ENCODE measurements at regions not wholly inside any gene's neighbourhood (a gene's known extent, or its start where the extent isn't known, plus 50 kb on each side); places are given as distances from the start of the nearest gene placed in this dataset.

DNA sequence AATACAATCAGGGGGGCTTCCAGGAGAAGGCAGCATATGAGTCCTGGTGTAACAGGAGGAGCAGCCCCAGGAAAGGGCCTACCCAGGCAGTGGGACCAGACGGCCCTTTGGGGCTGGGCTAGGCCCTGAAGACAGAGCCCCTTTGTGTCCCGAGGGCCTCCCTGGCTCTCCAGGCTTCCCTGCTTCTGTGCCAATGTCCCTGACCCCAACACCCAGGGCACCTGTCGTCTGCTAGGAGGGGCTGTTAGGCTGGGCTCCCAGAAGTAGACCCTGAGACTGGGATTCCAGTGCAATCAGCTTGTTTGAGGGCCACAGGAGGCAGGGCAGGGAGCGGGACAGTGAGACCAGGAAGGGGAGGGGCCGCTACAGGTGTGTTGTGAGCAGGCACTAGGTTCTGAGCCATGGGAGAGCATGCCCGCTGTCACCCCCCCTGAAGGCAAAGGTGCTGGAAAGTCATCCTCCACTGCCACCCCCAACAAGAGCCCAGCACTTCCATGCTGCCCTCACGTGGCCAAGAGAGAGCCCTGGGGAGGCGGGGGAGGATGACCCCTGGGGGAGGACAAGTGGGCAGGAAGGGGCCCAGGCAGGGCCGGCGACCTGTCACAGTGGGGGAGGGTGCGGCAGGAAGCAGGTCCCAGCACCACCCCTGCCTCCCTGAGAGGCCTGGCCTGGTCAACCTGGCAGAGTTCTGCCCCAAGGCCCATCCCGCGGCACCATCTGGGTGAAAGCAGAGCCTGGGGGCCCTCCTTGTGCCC is 64.8 kb downstream of the ADRA2C start:
- no peak for DNase-seq (ENCODE audit: low read depth in 4 of 4, low spot score in 3 of 4)

- no peak for DNase-seq (ENCODE audit: low read depth in 4 of 4, low spot score in 3 of 4)
Measured at GRCh38 chr4:3831529-3832150, 65.5 kb downstream of the ADRA2C start.

DNA sequence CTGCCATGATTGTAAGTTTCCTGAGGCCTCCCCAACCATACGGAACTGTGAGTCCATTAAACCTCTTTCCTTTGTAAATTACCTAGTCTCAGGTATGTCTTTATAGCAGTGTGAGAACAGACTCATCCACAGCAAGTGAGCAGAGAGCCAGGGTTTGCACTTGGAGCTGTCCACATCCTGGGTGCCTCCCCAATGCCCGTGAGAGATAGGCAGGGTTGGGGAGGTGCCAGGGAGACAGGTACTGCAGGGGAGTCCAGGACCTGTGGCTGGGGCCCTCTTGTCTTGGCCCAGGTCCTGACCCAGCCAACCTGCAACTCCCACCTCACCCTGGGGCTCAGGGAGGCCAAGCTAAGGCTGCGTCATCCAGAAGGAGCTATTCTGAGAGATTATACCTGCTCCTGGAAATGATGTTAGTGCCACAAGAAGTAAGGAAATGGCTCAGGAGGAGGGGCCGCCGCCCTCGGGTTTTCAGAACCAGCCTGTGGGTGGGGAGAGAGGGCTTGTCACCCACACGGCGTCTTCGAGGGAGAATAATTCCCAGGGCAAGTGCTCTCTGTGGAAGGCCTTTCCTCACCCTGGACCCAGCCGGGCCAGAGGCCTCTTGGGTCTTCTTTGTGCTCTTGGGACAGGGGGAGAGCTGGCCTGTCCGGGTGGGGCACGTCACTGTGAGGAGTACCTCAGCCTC is 66.5 kb downstream of the ADRA2C start:
- no peak for DNase-seq (ENCODE audit: low read depth in 4 of 4, low spot score in 3 of 4)

DNA sequence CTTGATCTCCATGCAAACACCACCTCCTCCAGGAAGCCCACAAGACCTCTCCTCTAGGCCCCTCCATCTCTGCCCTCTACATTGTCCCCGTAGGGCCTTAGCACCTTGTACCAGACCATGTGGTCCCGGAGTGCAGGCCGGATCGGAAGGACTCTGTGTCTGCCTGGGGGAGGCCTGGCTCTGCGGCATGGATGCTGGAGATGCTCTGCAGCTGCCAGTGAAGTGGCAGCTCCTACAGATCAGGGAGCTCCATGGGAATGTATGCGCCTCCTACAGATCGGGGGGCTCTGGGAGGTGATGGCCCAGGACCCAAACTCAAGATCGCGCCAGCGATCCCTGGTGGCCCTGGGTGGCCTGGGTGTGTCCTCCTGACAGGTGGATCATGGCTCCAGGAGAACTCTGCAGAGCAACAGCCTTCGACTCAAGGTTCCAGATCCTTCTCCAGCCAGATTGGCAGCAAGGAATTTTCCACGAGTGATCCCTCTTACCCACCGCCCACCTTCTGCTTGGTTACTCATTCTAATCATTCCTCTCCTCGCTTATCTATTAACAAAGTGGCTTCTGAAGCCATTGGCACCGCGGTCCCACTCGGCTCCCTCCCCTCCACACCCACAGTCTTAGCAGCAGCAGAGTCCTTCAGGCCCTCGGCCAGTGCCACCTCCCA is 67.3 kb downstream of the ADRA2C start:
- DNase-seq (ENCODE audit: low read depth in 4 of 4, low spot score in 3 of 4) = no peak

- DNase-seq (ENCODE audit: low read depth in 4 of 4, low spot score in 3 of 4) = no peak
Measured at GRCh38 chr4:3834186-3834662, 68.0 kb downstream of the ADRA2C start.

DNA sequence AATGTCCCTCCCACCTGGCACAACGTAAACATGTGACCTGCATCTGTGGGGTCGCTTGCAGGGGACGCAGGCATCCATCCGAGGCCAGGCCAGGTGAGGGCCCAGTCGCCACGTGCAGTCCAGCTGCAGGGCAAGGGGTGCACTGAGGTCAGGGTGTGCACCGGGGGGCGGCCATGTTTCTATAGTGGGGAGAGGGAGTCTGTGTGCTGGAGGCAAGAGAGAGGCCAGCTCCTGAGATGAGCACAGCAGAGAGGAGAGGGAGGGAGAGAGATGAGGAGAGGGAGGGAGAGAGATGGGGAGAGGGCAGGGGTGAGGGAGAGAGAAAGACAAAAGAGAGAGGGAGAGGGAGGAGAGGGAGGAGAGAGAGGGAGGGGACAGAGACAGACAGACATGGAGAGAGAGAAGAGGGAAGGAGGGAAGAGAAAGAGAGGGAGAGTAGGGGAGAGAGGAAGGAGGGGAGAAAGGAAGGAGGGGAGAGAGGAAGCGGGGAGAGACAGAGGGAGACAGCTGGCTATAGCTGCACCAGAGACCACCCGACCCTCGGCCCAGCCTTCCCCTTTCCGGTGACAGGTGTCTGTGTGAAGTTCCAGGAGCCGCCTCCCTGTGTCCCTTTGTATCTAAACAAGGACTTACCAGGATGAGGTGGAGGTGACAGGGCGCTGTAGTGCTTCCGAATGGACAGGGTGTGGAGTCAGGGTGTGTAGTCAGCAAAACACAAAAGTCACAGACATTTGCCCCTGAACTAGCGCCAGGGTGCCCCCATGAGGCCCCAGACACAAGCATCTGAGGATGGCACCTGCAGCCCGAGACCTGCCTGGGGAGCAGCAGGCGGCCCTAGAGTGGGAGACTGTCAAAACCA is 68.7 kb downstream of the ADRA2C start:
- no peak for DNase-seq (ENCODE audit: low read depth in 4 of 4, low spot score in 3 of 4)

- no peak for DNase-seq (ENCODE audit: low read depth in 4 of 4, low spot score in 3 of 4)
Measured at GRCh38 chr4:3835527-3836405, 69.6 kb downstream of the ADRA2C start.

GRCh38 chr4:3836406-3836755 is 70.2 kb downstream of the ADRA2C start:
- no peak for DNase-seq (ENCODE audit: low read depth in 4 of 4, low spot score in 3 of 4)

GRCh38 chr4:3836756-3837601 is 70.8 kb downstream of the ADRA2C start:
- DNase-seq (ENCODE audit: low read depth in 4 of 4, low spot score in 3 of 4) = no peak

GRCh38 chr4:3838437-3839380 is 72.5 kb downstream of the ADRA2C start:
- DNase-seq (ENCODE audit: low read depth in 4 of 4, low spot score in 3 of 4) = no peak

GRCh38 chr4:3845094-3845743 is 79.0 kb downstream of the ADRA2C start:
- no peak for DNase-seq (ENCODE audit: low read depth in 4 of 4, low spot score in 3 of 4)

GRCh38 chr4:3845744-3846429 is 79.7 kb downstream of the ADRA2C start:
- no peak for DNase-seq (ENCODE audit: low read depth in 4 of 4, low spot score in 3 of 4)

DNA sequence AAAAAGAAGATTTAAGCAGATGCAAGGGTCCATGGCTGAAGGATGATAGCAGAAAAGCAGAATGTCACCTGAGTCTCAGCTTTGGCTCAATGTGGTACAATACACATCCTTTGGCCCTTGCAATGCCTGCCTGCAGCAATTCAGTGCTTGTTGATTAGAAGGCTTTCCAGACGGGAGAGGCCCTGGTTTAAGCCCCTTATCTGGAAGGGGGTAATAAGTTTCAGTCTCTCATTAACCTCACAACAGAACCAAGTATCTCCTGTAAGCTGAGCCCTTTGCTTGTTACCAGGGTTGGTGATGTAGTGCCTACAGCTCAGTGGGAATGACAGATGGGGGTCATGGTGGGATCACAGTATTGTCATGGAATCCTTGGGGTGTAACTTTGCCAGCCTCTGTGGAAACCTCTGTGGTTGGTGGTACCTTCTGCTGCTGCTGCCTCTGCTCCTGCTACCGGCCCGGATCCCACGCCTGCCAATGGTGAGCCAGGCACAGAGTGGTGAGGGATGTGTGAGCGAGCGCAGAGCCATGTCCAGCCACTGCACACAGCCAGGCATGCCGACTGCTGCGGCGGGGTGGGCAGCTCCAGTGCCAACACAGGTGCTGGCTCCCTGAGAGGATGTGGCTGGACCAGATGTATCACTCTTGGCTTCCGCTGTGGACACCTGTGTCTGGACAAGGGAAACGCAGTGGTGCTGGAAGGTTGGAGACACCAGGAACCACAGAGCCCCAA is 81.2 kb downstream of the ADRA2C start:
- DNase-seq (ENCODE audit: low read depth in 4 of 4, low spot score in 3 of 4) = no peak

DNA sequence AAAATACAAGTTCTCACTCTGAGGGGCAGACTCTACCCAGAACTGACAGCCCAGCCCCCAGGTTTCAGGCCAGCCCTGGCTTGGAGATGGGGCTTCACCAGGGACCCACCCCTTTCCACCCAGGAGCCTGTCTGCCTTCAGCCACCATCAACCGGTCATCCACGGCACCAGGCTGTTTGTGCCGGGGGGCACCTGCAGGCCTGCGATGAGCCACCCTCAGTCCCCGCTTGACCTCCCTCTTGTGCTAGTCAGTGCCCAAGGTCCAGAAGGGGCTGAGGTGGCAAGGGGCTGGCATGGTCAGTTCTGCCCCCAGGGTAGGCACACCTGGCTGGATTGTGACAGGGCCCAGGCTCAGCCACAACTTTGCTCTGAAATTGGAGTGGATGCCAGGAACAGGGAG is 82.1 kb downstream of the ADRA2C start:
- no peak for DNase-seq (ENCODE audit: low read depth in 4 of 4, low spot score in 3 of 4)

- no peak for DNase-seq (ENCODE audit: low read depth in 4 of 4, low spot score in 3 of 4)
Measured at GRCh38 chr4:3849140-3849539, 83.0 kb downstream of the ADRA2C start.

GRCh38 chr4:3850128-3850527 is 83.9 kb downstream of the ADRA2C start:
- DNase-seq (ENCODE audit: low read depth in 4 of 4, low spot score in 3 of 4) = no peak
